ENCODE measurements at regions not wholly inside any gene's neighbourhood (a gene's known extent, or its start where the extent isn't known, plus 50 kb on each side); places are given as distances from the start of the nearest gene placed in this dataset.

DNA sequence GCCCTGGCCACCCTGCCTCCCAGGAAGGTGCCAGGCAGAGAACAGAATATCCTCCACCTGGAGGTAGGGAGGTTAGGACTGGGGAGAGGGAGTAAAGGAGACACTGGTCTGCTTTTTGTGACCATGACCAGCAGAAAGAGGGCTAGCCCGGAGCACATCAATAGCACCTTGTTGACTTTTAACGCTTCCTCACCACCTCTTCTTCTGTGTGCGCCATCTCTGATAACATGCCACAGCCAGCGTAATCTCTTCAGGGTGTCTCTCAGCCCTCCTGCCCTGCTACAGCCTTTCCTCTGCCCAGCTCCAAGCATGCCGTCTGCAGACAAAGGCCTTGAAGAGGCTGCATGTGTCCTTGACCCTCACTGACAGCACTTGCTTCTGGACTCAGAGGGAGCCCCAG is 50.9 kb upstream of the GJA5 start:
- DNase-seq, result no peak

DNA sequence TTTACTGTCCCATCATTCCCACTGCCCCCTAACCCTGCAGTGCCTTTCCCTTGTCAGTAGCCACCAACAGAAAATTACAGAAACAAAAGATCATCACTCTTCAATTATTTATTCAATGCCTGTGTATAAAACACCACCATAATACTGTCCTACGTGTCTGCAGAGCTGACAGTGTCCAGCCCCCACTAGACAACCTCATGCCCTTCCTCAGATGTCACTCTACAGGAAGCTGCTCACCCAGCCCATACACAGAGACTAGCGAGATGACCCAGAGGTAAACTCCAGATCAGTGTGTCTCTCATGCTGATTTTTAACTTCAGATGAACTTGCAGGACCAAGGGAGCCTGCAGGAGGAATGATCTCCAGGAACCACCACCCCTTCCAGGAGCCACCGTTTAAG is 51.3 kb upstream of the GJA5 start:
- no peak for DNase-seq

DNA sequence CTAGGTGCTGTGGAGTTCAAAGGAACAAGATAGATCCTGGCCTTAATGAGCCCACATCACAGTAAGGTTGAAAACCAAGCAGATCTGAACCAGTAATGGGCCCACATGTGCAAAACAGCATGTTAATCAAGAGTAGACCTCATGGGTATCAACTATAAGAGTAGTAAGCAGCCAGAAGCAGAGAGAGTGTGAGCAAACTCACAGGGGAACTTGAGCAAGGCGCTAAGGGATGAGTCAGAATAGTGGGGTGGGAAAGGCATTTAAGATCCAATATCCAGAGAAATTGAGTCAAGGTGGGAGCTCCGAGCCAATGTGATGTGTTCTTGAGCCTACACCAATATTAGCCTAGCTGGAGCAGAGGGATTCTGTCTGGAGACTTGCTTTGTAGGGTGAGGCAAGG is 52.4 kb upstream of the GJA5 start:
- peak; percentile 13 for DNase-seq

DNA sequence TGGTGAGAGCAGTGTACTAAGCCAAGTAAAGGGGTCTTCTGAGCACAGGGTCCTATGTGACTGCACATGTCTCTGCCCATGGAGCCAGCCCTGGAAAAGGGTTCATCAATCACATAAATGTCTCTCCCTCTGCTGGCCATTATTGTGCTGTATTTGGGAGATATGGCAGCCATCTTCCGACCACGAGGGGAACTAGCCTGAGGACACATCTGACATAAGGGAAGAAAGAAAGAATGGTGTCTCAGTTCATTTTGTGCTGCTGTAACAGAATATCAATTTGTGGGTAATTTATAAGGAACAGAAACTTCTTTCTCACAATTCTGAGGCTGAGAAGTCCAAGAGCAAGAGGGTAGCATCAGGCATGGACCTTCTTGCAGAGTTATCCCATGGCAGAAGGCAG is 55.1 kb upstream of the GJA5 start:
- no peak for DNase-seq

DNA sequence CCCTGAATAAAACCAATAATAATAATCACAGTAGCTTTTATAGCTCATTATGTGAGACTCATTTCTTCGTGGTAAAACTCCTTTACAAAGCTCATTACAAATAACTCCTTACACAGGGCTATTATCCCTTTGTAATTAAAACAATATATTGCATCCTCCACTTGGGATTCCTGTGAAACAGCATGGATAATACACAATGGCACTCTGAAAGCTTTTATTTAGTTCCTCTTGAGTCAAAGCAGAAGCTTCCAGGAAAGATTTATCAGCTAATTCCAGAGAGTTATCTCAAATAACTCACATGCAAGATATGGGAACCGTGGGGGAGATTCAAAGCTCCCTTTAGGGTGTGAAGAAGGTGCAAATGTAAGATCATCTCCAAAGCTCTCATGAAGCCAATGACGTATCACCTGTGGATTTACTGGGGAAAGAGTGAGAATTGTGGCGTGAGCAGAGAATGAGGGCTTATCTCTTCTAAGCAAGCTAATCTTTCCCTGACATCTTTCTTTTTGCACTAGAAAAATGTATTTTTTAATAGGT is 60.4 kb upstream of the GJA5 start:
- no peak for DNase-seq

DNA sequence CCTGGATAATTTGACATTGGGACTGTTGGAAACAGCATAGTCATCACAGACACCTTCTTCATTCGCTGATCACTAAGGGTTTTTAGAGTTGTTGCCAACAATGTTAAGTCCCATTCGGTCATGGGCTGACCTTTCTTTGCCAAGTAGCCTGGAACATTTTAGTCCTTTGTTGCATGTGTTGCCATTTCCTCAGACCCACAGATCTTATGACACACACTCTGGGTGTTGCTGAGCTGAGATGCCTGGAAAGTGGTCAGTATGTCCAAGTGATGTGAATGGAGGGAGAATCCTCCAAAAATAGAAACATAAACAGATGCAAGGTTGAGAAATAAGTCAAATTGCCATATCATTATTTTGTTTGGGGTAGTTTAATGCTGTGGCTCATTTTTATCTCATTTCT is 61.5 kb upstream of the GJA5 start:
- peak; percentile 9 for DNase-seq

DNA sequence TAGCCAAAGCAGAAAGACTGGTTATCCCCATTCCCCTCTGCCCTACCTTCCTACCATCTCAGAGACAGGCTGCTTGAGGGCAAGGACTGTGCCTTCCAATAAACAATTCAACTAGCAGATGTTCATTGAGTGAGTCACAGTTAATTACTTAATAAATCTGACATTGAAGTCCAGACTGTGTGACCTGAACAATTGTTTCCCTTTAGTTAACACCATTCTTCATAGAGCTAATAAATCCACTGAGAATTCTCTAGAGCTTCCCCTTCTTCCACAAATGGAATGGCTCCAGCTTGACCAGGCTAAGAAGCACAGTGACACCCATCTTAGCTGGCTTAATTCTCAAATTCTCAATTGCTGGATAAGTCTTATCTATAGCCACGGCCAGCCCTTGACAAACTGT is 61.9 kb upstream of the GJA5 start:
- no peak for DNase-seq

DNA sequence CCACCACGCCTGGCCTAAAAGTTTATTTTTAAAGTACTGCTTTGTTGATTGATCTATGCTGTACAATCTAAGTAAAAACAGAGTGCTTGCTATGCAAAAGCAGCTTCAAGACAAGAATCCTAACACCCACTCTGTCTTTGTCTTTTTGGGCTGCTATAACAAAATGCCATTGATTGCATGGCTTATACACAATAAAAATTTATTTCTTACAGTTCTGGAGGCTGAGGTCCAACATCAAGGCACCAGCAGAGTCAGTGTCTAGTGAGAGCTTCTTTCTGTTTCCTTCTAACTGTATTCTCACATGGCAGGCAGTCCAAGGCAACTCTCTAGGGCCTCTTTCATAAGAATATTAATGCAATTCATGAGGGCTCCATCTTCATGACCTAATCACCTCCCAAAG is 63.6 kb upstream of the GJA5 start:
- no peak for DNase-seq

DNA sequence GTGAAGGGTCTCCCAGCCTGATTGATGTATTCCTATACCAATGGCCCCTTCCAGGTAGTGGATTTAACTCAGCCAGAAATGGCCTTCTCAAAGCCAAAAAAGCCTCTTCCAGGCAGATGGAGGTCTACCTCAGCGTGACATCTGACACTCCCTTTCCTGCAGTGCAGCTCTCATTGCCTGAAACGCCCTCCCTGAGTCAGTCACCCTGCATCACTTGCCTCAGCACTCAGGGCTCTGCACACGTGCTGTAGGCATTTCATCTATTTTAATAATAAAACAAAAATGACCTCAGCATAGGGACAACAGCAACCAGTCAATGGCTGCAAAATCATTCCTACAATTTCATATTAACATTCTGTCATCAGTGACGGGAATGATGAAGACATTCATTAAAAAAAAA is 64.4 kb upstream of the GJA5 start:
- DNase-seq, result no peak

DNA sequence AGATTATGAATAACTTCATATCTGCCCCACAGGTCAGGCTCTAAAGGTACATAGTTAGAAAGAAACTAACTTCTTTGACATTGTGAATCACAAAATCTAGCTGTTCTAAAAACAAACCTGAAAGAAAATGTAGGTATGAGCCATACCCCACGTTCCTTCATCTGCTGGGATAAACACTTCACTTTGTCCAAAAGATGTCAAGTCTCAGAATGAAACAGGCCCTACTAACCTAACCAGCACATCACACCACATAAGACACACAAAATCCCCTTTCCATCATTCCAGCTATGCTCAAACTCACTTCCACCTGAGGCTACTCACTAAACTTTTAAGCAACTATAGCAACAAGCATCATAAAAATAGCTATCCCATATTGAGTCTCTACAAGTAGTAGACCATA is 65.2 kb upstream of the GJA5 start:
- no peak for DNase-seq

DNA sequence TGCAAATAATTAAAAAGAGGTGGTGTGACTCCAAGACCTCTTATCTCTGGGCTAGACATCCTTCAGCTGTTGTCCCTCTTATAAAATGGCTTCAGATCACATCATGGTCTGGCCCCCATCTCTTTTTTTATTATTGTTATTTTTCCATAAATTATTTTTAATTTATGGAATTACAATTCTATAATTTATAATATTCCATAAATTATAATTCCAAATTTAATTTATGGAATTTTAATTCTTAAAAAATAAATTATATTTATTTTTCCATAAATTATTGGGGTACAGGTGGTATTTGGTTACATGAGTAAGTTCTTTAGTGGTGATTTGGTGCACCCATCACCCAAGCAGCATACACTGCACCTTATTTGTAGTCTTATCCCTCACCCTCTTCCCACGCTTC is 65.9 kb upstream of the GJA5 start:
- no peak for DNase-seq

DNA sequence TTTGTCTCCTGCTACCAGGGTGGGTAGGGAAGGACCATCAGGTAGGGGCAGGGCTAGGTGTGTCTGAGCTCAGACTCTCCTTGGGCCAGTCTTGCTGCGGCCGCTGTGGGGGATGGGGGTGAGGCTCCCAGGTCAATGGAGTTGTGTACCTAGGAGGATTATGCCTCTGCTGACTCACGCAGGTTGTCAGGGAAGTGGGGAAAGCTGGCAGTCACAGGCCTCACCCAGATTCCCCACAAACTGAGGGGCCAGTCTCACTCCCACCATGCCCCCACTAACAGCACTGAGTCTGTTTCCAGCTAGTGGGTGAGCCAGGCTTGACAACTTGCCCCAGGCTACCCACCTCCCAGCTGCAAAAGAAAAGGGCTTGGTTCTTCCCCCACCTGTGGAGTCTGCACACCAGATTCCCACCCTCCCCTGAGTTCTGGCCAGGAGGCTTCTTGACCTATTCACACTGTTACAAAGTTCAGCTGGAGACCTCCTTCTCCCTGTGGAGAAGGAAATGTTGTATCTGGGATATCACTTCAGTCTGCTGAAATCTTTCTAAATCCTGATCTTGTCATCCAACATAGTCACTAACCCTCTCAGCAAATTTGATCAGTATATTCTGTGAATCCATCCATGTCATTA is 69.2 kb upstream of the GJA8 start:
- DNase-seq, result no peak

DNA sequence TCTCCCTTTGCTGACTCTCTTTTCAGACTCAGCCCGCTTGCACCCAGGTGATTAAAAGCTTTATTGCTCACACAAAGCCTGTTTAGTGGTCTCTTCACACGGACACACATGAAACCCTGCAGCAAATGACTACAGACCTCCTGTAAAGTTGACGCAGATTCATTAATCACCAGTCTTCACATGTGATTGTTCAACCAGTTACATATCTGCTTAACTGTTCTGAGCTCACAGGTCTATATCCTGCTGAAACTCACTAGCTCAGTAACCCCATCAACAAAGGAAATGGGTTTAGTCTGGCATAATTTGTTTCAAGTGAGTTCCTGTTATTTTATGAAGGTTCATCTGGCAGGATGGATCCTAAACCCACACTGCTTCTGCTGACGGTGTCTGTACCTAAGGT is 68.4 kb upstream of the GJA8 start:
- no peak for DNase-seq

DNA sequence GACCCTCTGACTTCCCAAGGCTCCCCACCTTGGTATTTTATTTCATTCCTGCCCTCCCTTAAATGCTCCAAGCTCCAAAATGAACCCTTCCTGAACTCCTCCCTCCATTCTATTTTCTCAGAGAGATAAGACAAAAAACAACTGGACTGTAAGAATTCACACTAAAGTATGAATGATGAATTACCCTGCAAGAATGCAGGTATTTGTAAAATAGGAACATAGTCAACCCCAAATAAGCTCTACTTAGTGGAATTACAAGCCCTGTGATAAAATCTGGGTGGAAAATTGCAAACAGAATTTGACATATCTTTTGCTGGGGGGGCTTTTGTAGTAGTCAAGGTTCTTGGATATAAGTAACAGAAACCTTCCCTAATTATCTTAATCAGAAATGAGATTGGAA is 67.8 kb upstream of the GJA8 start:
- no peak for DNase-seq

DNA sequence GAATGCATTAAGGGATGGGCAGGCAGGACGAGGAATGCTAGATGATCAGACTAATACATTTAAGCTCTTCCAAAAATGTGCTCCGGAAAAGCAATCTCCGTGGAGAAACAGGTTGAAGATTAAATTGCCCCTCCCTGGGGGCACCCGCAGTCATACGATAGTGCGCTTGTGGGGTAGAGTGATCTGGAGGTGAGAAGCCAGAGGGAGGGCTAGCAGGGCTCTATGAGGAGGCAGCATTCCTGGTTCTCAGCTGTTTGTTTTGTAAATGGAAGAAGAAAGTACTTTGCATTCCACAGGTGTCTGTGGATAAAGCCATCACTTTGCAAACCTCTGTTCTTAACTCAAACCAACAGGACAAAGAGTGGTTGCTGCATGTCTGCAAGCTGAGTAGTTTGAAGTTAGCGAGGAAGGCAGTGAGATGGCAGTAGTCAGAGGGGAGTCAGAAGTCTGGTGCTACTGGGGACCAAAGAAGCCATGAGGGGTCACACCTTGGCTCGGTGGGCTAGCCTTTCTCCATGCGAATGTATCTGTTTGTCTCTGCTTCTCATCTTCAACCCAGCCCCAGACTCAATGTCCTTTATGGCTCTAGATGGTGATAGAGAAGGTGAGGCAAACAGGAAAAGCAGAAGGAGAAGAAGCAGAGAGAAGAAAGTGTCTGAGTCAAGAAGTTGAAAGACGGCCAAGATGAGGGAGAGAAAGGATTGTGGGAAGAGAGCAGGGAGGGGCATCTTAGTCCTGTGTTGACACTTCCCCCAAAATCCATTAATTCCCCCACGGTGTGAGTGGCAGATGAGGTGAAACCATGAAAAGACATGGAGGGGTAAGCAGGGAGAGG is 65.2 kb upstream of the GJA8 start:
- DNase-seq, result no peak

DNA sequence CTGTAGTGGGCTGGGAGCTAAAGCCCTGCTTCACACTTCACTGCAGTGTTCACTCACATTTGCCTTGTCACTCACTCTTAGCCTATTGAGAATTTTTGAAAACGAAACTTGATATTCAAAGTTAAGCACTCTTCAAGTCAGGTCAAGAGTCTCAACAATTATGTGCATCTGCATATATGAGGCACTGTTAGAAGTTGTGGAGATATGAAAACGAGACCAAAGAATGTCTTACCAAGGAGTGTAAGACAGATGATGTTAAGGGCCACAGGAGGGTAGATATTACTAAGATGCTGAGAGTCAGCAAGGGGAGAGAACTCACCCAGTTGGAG is 64.7 kb upstream of the GJA8 start:
- no peak for DNase-seq

DNA sequence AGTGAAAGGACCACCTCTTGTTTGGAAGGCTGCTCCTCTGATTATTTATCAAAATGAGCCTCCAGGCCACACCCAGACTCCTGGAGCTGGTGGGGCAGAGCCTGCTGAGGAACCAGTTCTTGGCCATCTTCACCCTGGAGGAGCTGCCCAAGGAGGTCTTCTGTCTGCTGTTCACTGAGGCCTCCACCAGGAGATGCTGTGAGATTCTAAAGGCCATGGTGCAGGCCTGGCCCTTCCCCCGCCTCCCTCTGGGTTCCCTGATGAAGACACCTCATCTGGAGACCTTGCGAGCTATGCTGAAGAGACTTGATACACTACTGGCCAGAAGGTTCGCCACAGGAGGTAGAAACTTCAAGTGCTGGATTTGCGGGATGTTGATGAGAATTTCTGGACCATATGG is 61.7 kb upstream of the GJA8 start:
- peak; percentile 2 for DNase-seq

DNA sequence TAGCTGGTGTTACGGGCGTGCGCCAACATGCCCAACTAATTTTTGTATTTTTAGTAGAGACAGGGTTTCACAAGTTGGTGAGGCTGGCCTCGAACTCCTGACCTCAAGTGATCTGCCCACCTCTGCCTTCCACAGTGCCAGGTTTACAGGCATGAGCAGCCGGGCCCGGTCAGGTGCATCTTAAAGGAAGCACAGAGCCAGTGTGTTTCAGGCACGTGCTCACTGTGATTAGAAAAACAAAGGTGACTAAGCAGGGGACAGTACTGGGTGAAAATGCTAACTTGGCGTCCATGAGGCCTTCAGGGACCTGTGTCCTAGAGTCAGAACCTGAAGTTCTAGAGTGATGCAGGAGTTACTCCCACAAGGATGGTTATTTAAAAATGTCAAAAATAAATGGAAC is 60.0 kb upstream of the GJA8 start:
- no peak for DNase-seq

DNA sequence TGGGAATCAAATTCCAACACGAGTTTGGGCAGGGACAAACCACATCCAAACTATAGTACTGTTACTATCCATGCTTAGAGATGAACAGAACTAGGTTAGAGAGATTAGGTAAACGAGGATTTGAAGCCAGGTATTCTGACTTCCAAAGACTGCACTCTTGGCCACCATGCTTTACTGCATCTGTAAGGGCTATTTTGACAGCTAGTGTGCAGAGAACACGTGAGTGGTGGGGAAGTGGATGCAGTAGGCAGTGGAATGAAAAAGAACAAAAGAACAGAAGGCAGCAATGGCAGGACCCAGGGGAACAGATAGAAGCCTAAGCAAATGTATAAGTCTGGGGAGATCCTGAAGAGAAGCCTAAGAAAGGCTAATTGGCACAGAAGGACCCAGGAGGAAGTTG is 59.1 kb upstream of the GJA8 start:
- DNase-seq, result no peak

DNA sequence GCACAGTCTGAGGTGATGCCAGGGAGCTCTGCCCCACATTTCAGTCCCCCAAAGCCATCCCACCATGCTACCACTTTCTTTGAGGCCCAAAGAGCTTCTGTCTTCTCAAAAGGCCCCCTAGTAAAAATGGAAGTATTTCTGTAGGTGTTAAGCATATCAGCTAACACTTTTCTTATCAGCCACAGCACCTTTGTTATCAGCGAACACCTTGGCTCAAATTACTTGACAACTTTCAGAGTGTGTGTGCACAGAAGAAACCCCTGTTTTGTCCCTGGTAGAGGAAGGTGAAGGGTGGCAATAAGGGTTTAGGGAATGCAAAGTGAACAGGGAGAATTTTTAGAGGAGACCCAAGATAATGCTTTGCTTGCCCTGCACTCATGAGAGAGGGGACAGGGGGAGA is 54.8 kb upstream of the GJA8 start:
- no peak for DNase-seq

DNA sequence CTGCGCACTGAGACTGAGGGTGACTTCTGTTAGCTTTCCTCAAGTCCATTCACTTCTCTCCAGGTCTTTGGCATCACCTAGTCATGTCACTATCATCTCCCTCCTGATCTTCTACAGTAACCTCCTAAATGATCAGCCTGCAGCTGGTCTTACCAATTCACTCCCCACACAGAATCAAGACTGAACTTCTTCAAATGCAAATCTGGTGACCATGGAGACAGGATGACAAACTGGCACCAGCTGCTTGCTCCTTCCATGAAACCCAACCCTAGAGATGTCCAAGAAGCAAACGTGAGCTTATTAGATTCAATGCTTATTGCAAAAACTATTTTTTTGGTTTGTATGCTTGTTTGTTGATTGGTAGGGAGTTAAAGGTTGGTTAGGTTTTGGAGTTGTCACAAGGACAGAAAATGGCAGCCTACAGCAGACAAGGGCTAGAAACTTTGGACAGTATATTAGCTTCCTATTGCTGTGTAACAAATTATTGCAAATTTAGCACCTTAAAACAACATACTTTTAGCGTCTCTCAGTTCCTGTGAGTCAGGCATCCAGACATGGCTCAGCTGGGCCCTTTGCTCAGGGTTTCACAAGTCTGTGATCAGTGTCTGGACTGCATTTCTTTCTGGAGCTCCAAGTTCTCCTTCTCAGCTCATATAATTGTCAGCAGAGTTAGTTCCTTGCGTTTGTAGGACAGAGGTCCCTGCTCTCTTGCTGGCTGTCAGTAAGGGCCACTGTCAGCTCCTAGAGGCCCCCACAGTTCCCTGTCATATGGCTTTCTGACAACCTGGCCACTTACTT is 53.3 kb upstream of the GJA8 start:
- DNase-seq, result peak; percentile 5

DNA sequence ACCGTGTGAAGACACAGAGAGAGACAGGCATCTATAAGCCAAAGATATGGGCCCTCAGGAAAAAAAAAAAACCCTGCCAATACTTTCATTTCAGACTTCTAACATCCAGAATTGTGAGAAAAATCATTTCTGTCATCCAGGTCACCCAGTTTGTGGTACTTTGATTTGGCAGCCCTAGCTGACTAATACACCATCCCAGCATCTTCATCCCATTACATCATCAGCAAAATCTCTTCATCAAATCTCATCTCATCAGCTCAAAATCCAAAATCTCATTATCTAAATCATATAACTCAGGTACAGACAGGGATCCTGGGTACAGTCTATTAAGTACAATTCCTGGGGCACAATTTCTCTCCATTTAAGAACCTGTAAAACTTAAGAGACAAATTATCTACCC is 51.9 kb upstream of the GJA8 start:
- DNase-seq, result no peak

DNA sequence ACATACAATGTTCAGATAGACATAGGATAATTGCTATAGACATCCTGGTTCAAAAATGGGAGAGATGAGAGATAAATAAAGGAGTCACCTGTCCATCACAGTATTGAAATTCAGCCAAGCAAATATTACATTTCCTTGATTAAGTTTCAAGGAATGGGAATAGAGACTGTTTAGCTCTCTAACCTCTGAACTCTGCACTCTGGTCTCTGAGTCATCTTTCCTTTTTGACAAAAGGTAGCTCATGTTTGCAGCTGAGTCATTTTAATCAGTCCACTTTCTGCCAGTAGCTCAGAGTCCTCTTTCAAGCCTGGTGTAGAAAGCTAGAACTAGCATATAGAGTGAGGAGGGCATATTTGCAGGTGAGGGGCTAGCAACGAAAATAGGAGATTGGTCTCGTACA is 51.4 kb upstream of the GJA8 start:
- DNase-seq, result no peak

DNA sequence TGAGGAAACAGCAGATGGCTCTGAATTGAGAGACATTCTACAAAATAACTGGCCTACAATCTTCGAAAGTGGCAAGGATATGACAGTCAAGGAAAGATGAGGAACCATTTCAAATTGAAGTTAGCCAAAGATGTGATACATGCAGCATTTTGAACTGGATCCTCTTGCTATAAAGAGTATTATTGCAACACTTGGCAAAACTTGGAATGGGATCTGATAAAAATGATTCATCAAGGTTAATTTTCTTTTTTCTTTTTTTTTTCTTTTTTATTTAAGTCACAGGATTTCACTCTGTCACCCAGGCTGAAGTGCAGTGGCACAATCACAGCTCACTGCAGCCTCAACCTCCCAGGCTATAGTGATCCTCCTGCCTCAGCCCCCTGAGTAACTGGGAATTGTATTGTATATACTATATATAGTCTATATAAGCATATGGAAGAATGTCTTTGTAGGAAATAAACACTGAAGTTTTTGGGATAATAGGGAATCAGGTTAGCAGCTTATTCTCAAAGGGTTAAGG is 49.8 kb upstream of the GJA8 start:
- DNase-seq, result no peak
